Aorta (tissue), 5 donors: ENCODE measurements at regions not wholly inside any gene's neighbourhood (a gene's known extent, or its start where the extent isn't known, plus 50 kb on each side); places are given as distances from the start of the nearest gene placed in this dataset.
"Not testable (repeated sequence)": the region's sequence is repeated elsewhere in the genome, so short reads cannot be mapped to it uniquely, and the experiment has no call there.

Experiments
- ATAC-seq: fragments of 200-7000 bp; cut with Tn5 transposase; one replicate; pipeline ENCODE4 v1.9.1; 2022; ENCODE audit warnings: moderate library complexity; ENCODE audit not compliant: low FRiP score
- DNase-seq, 2 donors: peaks; one replicate each; pipeline ENCODE4 v3.0.0-alpha.2; 2020
- H3K27ac ChIP-seq, 2 donors: one replicate each; pipeline ENCODE4 v1.5.1; 2013; ENCODE audit warnings: low read length in 2 of 2, mild to moderate bottlenecking in 2 of 2, moderate library complexity in 2 of 2, control low read depth in 1 of 2, inconsistent platforms in 1 of 2, low read depth in 1 of 2
- H3K27me3 ChIP-seq, 2 donors: one replicate each; pipeline ENCODE4 v1.6.1; 2013; ENCODE audit warnings: control low read depth in 1 of 2, low read length in 1 of 2, mild to moderate bottlenecking in 1 of 2, moderate library complexity in 1 of 2; ENCODE audit not compliant: insufficient read depth in 2 of 2, control insufficient read depth in 1 of 2
- H3K36me3 ChIP-seq, 2 donors: one replicate each; pipeline ENCODE4 v1.6.1; 2013; ENCODE audit warnings: control low read depth in 1 of 2, low read length in 1 of 2, mild to moderate bottlenecking in 1 of 2; ENCODE audit not compliant: insufficient read depth in 2 of 2, control insufficient read depth in 1 of 2
- H3K4me1 ChIP-seq, 2 donors: one replicate each; pipeline ENCODE4 v1.6.1; 2013; ENCODE audit warnings: low read length in 2 of 2, control low read depth in 1 of 2, mild to moderate bottlenecking in 1 of 2, moderate library complexity in 1 of 2; ENCODE audit not compliant: insufficient read depth in 2 of 2, control insufficient read depth in 1 of 2
- H3K4me3 ChIP-seq, 2 donors: one replicate each; pipeline ENCODE4 v1.5.1; 2013; ENCODE audit warnings: low read length in 2 of 2, control low read depth in 1 of 2, mild to moderate bottlenecking in 1 of 2
- H3K9me3 ChIP-seq: one replicate; pipeline ENCODE4 v1.6.1; 2013; ENCODE audit warnings: mild to moderate bottlenecking, low read length; ENCODE audit not compliant: control insufficient read depth
- WGBS, 2 donors: extraction: QIAGEN DNeasy Blood & Tissue Kit; methylation state at CpG; one replicate each; pipeline ENCODE4 v1.1.7; 2013; 5-methylcytosine and 5-hydroxymethylcytosine counted together
- intact Hi-C, 2 donors: fragments of 100-400 bp; cut with DNase I; formaldehyde crosslinking; loops; one replicate each; pipeline versions ENCODE4 v1.14.2 to v1.15.0; 2022
- donor health status: healthy with polysubstance abuse.
- donor health status: Bipolar disorder and iron deficiency.
- donor health status: DM: no; HTN: no; CAD: no.
- donor health status: DM: no; HTN: no; CAD: no.
- donor health status: DM: yes; HTN: yes; CAD: no.

GRCh38 chr10:78096486-78096885, 62.8 kb downstream of the RPS24 start:
- H3K4me3 ChIP-seq, H3K9me3 ChIP-seq, H3K27ac ChIP-seq, ATAC-seq, DNase-seq, H3K4me1 ChIP-seq, H3K36me3 ChIP-seq, H3K27me3 ChIP-seq, intact Hi-C loops: not testable (repeated sequence)
- WGBS, 2 donors = 62 to 63% methylated on average over 8 of the region's 8 CpGs

- 97 to 98% methylated on average over 2 of the region's 2 CpGs for WGBS, 2 donors
- DNase-seq, H3K36me3 ChIP-seq, H3K9me3 ChIP-seq, H3K27ac ChIP-seq, H3K4me1 ChIP-seq, H3K4me3 ChIP-seq, H3K27me3 ChIP-seq, intact Hi-C loops, ATAC-seq: not testable (repeated sequence)
Observed at GRCh38 chr10:78102593-78102992, 68.9 kb downstream of the RPS24 start.

- no peak for ATAC-seq
- Histone ChIP-seq H3K4me1 (no peaks in the 10 kb centered on the region), H3K27ac (no peak overlapping the region), H3K27me3 (no peaks in the 10 kb centered on the region), H3K9me3 (peaks cover 8% of the 10 kb centered on the region), H3K4me3 (no peak overlapping the region), H3K36me3 (no peaks in the 10 kb centered on the region)
- 35 to 46% methylated on average over 2 of the region's 2 CpGs for WGBS, 2 donors
- intact Hi-C loops = no loop called here
- no peak for DNase-seq
Observed at GRCh38 chr10:78109210-78109609, 75.5 kb downstream of the RPS24 start.

- no peak for ATAC-seq
Observed at GRCh38 chr10:78115135-78115853, 81.6 kb downstream of the RPS24 start.

GRCh38 chr10:78116361-78116760, 82.7 kb downstream of the RPS24 start:
- 94 to 97% methylated on average over 4 of the region's 4 CpGs for WGBS, 2 donors
- intact Hi-C loops = no loop called here
- ATAC-seq = no peak

More at GRCh38 chr10:78115135-78115853, 81.6 kb downstream of the RPS24 start:
- Histone ChIP-seq H3K9me3 (peaks cover 14% of the 10 kb centered on the region), H3K27ac (no peak overlapping the region), H3K27me3 (peaks cover 0 to 1% of the 10 kb centered on the region in 2 donors), H3K4me1 (no peaks in the 10 kb centered on the region), H3K4me3 (no peak overlapping the region), H3K36me3 (no peaks in the 10 kb centered on the region)
- no peak for DNase-seq
- intact Hi-C loops = no loop called here
- WGBS, 2 donors = 41 to 49% methylated on average over 7 of the region's 7 CpGs

GRCh38 chr10:78118591-78118990, 84.9 kb downstream of the RPS24 start:
- H3K27me3 ChIP-seq = peaks cover 0 to 1% of the 10 kb centered on the region in 2 donors
- H3K4me3 ChIP-seq = no peak overlapping the region
- H3K4me1 ChIP-seq = no peaks in the 10 kb centered on the region
- ATAC-seq (no peak), DNase-seq (no peak)
- H3K27ac ChIP-seq = no peak overlapping the region
- peaks cover 14% of the 10 kb centered on the region for H3K9me3 ChIP-seq
- no peaks in the 10 kb centered on the region for H3K36me3 ChIP-seq
- intact Hi-C loops = no loop called here

More at GRCh38 chr10:78116361-78116760, 82.7 kb downstream of the RPS24 start:
- DNase-seq = no peak
- no peaks in the 10 kb centered on the region for H3K36me3 ChIP-seq
- peaks cover 10% of the 10 kb centered on the region for H3K9me3 ChIP-seq
- H3K27ac ChIP-seq = no peak overlapping the region
- H3K4me1 ChIP-seq = no peaks in the 10 kb centered on the region
- H3K4me3 ChIP-seq = no peak overlapping the region
- peaks cover 0 to 1% of the 10 kb centered on the region in 2 donors for H3K27me3 ChIP-seq

- H3K27ac ChIP-seq = no peak overlapping the region
- H3K27me3 ChIP-seq = peaks cover 0 to 1% of the 10 kb centered on the region in 2 donors
- no peaks in the 10 kb centered on the region for H3K36me3 ChIP-seq
- intact Hi-C loops = no loop called here
- H3K9me3 ChIP-seq = peaks cover 16% of the 10 kb centered on the region
- no peak overlapping the region for H3K4me3 ChIP-seq
- DNase-seq (no peak), ATAC-seq (no peak)
- H3K4me1 ChIP-seq = no peaks in the 10 kb centered on the region
Observed at GRCh38 chr10:78121801-78122200, 88.1 kb downstream of the RPS24 start.

- WGBS, 2 donors = 24 to 39% methylated on average over 1 of the region's 1 CpG
- H3K4me1 ChIP-seq = no peaks in the 10 kb centered on the region
- no peak overlapping the region for H3K27ac ChIP-seq
- H3K27me3 ChIP-seq = peaks cover 0 to 1% of the 10 kb centered on the region in 2 donors
- no peaks in the 10 kb centered on the region for H3K36me3 ChIP-seq
- ATAC-seq (no peak), DNase-seq (no peak)
- H3K9me3 ChIP-seq = peaks cover 12% of the 10 kb centered on the region
- intact Hi-C loops = no loop called here
- no peak overlapping the region for H3K4me3 ChIP-seq
Observed at GRCh38 chr10:78124167-78124566, 90.5 kb downstream of the RPS24 start.

- Histone ChIP-seq H3K36me3 (no peaks in the 10 kb centered on the region), H3K4me1 (no peaks in the 10 kb centered on the region), H3K27me3 (no peaks in the 10 kb centered on the region), H3K27ac (no peak overlapping the region), H3K4me3 (no peak overlapping the region), H3K9me3 (peaks cover 1% of the 10 kb centered on the region)
- ATAC-seq (no peak), DNase-seq (no peak)
- 96% methylated on average over 5 of the region's 5 CpGs for WGBS, 2 donors
- intact Hi-C loops = no loop called here
Observed at GRCh38 chr10:78129211-78129610, 95.5 kb downstream of the RPS24 start.
